Gastrocnemius medialis (tissue), 4 donors: ENCODE measurements at regions not wholly inside any gene's neighbourhood (a gene's known extent, or its start where the extent isn't known, plus 50 kb on each side); places are given as distances from the start of the nearest gene placed in this dataset.

Experiments used
- POLR2A ChIP-seq, 2 donors: fragments of 450-650 bp; IDR thresholded peaks; one replicate each; pipeline ENCODE4 v1.6.1; 2017; ENCODE audit warnings: antibody characterized with exemption in 2 of 2, mild to moderate bottlenecking in 2 of 2, moderate library complexity in 2 of 2
- TF ChIP-seq, protein P1 (sequence below), 5 experiments: fragments of 450-650 bp in 3 of 5; fragments of 200-600 bp in 2 of 5; sonication (generic) in 2 of 5; IDR thresholded peaks in 4 of 5; conservative IDR thresholded peaks in 1 of 5; 1 replicate in 4 of 5; 2 replicates in 1 of 5; pipeline ENCODE4 v1.5.1; 2016 to 2019; ENCODE audit warnings: antibody characterized with exemption in 5 of 5, mild to moderate bottlenecking in 3 of 5, moderate library complexity in 3 of 5

DNA sequence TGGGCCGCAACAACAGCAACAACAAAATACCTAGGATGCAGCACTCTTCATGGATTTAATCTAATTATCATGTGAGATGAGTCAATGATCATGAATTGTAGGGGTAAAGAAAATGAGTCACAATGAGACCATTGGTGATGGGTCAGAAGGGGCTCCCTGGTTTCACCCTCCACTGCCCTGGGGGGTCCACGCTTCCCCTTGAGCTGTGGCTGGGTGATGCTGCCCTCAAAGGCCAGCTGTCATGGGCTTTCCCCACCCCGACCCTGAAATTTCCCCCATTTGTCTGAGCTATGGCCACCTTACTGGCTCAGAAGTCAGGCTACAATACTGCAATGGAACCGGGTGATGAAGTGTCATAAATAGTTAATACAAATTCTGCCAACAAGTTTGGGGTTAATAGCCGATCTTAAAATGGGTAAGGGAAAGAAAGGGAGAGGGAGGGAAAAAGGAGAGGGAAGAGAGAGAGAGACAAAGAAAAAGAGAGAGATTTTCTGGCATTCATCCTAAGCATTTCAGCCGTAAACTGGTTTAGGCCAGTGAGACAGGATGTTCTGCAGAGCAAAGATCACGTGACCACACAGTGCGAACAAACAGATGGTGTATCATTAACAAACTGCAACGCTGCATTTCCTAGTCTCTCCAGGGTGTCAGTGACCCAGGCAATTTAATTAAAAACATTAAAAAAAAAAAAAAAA lies 143.4 kb upstream of the ERRFI1 start:
- TF ChIP-seq POLR2A (IDR thresholded peaks at IDR 0.05) = peak in 1 of 2 donors; percentile 25
- TF ChIP-seq, protein P1, sequence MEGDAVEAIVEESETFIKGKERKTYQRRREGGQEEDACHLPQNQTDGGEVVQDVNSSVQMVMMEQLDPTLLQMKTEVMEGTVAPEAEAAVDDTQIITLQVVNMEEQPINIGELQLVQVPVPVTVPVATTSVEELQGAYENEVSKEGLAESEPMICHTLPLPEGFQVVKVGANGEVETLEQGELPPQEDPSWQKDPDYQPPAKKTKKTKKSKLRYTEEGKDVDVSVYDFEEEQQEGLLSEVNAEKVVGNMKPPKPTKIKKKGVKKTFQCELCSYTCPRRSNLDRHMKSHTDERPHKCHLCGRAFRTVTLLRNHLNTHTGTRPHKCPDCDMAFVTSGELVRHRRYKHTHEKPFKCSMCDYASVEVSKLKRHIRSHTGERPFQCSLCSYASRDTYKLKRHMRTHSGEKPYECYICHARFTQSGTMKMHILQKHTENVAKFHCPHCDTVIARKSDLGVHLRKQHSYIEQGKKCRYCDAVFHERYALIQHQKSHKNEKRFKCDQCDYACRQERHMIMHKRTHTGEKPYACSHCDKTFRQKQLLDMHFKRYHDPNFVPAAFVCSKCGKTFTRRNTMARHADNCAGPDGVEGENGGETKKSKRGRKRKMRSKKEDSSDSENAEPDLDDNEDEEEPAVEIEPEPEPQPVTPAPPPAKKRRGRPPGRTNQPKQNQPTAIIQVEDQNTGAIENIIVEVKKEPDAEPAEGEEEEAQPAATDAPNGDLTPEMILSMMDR (IDR thresholded peaks at IDR 0.05 in 4 of 5, conservative IDR thresholded peaks at IDR 0.05 in 1 of 5) = peak in 1 of 5 experiments; percentile 9
